ENCODE measurements at regions not wholly inside any gene's neighbourhood (a gene's known extent, or its start where the extent isn't known, plus 50 kb on each side); places are given as distances from the start of the nearest gene placed in this dataset.

GRCh38 chr6:119647309-119647708 lies 297.7 kb upstream of the MAN1A1 start (continued):
- TF ChIP-seq, protein P1, sequence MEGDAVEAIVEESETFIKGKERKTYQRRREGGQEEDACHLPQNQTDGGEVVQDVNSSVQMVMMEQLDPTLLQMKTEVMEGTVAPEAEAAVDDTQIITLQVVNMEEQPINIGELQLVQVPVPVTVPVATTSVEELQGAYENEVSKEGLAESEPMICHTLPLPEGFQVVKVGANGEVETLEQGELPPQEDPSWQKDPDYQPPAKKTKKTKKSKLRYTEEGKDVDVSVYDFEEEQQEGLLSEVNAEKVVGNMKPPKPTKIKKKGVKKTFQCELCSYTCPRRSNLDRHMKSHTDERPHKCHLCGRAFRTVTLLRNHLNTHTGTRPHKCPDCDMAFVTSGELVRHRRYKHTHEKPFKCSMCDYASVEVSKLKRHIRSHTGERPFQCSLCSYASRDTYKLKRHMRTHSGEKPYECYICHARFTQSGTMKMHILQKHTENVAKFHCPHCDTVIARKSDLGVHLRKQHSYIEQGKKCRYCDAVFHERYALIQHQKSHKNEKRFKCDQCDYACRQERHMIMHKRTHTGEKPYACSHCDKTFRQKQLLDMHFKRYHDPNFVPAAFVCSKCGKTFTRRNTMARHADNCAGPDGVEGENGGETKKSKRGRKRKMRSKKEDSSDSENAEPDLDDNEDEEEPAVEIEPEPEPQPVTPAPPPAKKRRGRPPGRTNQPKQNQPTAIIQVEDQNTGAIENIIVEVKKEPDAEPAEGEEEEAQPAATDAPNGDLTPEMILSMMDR (IDR thresholded peaks at IDR 0.05; ENCODE audit: control extremely low read depth in 1 of 3, insufficient read depth in 1 of 3, low read depth in 1 of 3, low read length in 3 of 3) = no peak
- no peak for TF ChIP-seq RFX5 (IDR thresholded peaks at IDR 0.05; ENCODE audit: borderline replicate concordance, low read depth, low read length)
- TF ChIP-seq HDAC6 (IDR thresholded peaks at IDR 0.05; ENCODE audit: low read depth, low read length) = no peak
- TF ChIP-seq SP2 (IDR thresholded peaks at IDR 0.05; ENCODE audit: low read length) = no peak
- TF ChIP-seq SIN3A (conservative IDR thresholded peaks at IDR 0.05 in 1 of 2, IDR thresholded peaks at IDR 0.05 in 1 of 2; ENCODE audit: low read depth in 1 of 2, low read length in 2 of 2) = no peak
- TF ChIP-seq, protein P2, sequence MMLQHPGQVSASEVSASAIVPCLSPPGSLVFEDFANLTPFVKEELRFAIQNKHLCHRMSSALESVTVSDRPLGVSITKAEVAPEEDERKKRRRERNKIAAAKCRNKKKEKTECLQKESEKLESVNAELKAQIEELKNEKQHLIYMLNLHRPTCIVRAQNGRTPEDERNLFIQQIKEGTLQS (IDR thresholded peaks at IDR 0.05; ENCODE audit: insufficient read depth, low read depth, low read length) = no peak
- no peak for TF ChIP-seq JUND (IDR thresholded peaks at IDR 0.05; ENCODE audit: low read length)
